ENCODE measurements at regions not wholly inside any gene's neighbourhood (a gene's known extent, or its start where the extent isn't known, plus 50 kb on each side); places are given as distances from the start of the nearest gene placed in this dataset.

DNA sequence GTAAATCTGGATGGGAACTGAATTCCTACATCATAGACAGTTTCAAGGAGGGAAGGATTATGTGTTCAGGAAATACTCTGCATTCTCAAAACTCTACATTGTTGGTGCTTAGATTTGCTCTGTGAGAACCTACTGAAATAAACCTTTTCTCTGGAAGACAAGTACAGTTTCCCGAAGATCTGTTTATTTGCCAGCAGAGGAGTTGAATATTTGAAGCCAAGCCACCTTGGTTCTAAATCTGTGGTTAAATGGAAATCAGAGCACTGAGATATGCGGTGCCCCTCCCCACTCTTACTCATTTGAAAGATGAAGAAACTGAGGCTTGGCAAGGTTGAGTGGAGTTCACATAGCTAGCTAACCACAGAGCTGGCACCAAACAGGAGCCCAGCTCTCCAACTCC is 146.3 kb upstream of the CTAGE1 start:
- TF ChIP-seq, protein P1, sequence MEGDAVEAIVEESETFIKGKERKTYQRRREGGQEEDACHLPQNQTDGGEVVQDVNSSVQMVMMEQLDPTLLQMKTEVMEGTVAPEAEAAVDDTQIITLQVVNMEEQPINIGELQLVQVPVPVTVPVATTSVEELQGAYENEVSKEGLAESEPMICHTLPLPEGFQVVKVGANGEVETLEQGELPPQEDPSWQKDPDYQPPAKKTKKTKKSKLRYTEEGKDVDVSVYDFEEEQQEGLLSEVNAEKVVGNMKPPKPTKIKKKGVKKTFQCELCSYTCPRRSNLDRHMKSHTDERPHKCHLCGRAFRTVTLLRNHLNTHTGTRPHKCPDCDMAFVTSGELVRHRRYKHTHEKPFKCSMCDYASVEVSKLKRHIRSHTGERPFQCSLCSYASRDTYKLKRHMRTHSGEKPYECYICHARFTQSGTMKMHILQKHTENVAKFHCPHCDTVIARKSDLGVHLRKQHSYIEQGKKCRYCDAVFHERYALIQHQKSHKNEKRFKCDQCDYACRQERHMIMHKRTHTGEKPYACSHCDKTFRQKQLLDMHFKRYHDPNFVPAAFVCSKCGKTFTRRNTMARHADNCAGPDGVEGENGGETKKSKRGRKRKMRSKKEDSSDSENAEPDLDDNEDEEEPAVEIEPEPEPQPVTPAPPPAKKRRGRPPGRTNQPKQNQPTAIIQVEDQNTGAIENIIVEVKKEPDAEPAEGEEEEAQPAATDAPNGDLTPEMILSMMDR (IDR thresholded peaks at IDR 0.05; ENCODE audit: low read depth, low read length): no peak
- TF ChIP-seq MAX (IDR thresholded peaks at IDR 0.05; ENCODE audit: low read depth, low read length): no peak
